NCI-H2171 (cell line): ENCODE measurements at regions not wholly inside any gene's neighbourhood (a gene's known extent, or its start where the extent isn't known, plus 50 kb on each side); places are given as distances from the start of the nearest gene placed in this dataset.

Experiments used
- DNase-seq: peaks from one replicate; lab custom pipeline; 2025; lab: John Stamatoyannopoulos, UW

- DNase-seq = no peak
Observed at GRCh38 chr12:115134298-115134697, 450.3 kb upstream of the TBX3 start.

GRCh38 chr12:115132905-115133304, 448.9 kb upstream of the TBX3 start:
- DNase-seq = no peak

GRCh38 chr12:115132145-115132544, 448.2 kb upstream of the TBX3 start:
- DNase-seq = no peak

- DNase-seq = no peak
Observed at GRCh38 chr12:115129727-115130126, 445.8 kb upstream of the TBX3 start.

DNA sequence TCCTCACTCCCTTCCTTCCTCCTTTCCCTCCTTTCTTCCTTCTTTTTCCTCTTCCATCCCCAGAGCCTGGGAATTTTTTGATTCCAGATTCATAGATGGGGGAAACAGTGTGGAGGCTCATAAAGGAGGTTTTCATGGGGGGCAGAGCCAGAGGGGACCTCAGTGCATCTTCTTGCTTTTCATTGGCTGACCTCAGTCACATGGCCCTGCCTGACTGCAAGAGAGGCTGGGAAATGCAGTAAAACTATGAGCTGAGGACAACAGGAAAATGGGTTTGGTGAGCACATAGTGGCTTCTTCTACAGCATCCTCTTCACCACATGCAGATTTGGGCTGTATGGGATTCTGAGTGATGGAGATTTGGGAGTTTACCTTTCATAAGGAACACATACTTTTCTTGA, 437.1 kb upstream of the TBX3 start:
- no peak for DNase-seq

DNA sequence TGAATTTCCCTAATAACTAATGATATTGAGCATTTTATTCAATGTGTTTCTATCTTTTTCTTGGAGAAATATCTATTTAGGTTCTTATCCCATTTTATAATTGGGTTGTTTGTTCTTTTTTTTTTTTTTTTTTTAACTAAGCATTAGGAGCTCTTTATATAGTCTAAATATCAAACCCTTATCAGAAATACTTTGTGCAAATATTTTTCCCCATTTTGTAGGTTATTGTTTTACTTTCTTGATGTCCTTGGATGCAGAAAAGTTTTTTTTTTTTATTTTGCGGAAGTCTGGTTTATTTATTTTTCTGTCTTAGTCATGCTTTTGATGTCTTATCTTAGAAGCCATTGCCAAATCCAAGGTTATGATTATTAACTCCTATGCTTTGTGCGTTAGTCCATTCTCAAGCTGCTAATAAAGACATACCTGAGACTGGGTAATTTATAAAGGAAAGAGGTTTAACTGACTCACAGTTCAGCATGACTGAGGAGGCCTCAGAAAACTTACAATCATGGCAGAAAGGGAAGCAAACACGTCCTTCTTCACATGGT, 434.3 kb upstream of the TBX3 start:
- DNase-seq = no peak

DNA sequence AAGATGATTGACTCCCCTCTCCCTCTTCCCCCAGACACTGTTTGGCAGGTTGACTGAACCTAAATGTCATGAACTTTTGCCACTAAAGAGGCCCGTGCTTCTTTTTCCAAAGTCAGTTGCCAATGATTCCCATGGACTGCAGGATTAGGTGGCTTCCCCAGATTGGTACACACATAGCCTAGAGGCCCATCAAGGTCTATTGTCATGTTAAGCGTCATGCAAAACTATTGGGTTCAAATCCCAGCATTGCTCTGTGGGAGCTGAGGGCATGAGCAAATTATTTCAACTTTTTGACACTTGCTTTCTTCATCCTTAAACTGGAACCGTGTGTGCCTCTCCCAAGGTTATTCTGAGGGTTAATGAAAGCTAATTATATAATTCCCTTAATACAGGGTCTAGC, 430.2 kb upstream of the TBX3 start:
- no peak for DNase-seq

DNA sequence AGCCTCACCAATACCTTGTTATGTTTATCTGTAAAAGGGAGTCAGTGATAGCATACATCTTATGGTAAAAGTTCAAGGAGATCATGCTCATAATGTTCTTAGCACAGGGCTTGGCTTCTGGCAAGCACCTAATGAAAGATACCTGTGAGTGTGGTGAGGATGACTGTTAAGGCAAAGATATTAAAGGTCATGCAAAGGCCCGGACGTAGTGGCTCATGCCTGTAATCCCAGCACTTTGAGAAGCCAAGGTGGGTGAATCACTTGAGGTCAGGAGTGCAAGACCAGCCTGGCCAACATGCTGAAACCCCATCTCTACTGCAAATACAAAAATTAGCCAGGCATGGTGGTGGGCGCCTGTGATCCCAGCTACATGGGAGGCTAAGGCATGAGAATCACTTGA, 425.9 kb upstream of the TBX3 start:
- no peak for DNase-seq

DNA sequence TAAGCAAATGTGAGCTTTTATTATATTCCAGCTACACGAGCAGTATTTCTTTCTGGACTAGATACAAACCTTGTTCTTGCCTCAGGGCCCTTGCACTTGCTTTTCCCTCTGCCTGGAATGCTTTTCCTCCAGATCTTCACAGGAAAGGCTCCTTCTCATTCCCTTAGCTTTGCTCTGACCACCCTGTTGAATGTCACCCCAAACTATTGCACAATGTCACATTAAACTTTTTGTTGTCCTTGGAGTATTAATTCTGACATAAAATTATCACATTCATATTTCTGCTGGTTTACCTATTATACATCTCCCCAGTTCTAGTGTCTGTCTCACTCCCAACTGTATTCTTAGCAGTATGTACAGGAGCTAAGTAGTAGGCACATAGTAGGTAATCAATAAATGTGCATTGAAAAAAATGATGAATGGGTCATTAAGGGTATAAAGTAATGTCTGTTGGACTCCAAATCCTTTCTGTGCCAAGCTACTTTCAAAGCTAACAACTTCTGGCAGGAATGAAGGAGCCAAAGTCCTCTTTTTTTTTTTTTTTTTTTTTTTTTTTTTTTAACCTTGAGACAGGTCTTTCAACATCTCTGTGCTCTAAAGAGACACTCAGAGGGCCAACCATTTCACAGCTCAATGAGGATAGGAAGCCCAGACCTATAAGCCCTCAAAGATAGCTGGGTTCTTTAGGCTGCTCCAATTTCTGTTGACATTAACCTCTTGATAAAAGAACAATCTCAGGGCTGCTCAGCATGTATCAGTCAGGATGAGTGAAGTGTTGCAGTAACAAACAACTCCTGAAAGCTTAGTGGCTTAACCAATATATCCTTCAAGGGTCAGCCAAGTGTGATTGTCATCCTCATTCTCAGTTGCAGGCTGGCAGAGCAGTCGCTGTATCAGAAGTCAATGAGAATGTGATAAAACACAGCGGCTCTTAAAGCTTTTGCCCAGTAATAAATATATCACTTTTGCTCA, 424.4 kb upstream of the TBX3 start:
- no peak for DNase-seq

DNA sequence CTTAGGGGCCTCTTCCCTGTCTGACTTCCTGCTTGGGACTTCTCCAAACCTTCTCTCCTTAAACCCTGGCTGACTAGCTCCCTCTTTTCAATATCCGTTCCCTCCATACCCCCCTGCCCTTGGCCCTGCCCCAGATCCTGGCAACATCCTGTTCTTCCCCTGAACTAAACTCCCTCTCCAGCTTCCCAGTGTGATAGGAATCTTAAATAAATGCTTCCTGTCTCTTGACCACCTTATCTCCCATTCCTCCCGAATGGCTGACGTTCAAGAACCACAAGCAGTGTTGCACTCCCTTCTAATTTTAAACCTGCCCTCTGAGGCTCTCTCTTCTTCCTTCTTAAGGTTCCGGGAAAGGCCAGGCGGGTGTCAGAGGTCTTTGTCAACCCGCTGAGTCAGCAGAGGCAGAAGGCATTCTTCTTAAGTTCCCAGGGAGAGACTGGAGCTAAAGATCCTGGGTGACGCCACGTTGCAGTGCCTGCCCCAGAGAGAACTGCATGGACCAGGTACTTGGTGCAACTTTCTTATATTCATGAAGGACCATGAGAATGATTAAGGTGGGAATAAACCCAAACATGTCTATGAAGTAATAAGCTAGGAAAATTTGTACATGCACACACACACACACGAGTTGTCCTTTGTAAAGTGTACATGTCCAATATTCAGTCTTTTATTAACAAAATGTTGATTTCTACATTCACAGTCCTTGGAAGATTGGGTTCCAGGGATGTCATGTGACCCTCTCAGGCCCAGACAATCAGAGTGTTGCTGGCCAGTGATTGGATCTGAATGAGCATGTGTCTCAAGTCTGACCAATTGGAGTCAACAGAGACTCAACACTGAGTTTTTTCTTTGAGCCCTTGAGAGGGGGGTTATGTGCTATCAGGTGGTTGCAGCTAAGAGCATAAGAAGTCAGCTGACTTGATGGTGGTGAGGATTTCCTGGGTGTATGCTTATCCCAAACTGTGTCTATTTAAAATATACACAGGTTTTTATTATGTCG, 420.2 kb upstream of the TBX3 start:
- no peak for DNase-seq

DNA sequence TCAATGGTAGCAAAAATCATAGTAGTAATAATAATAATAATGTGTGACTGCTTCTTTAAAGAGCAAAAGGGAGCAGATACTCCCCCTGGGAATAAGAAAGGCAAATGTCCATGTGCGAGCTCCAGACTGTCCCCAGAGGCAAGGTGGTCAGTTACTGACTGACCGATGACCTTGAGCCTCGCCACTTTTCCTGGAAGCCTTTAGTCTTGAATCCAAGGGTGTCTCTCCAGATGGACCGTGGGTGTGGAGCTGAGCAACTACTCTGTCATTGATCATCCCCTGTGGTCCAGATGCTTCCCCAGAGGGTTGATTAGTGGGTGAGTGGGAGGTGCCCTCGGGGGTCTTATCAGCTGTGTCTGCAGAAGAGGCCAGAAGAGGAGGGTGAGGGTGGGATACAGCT, 418.5 kb upstream of the TBX3 start:
- DNase-seq = no peak

DNA sequence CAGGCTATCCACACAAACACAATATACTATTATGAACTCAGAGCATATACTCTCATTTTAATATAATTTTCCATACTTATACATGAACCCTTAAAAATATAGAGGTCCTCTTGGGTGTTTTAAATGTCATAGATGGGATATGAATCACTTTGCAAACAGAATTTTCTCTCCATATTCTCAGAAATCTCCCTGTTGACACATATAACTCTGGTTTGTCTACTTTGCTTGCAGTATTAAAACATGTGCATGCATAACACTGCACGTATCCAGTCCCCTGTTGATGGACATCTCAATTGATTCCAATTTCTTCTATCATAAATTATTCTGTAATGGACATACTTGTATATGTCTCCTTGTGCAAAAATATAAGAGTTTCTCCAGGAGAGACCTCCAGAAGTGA, 417.5 kb upstream of the TBX3 start:
- no peak for DNase-seq

DNA sequence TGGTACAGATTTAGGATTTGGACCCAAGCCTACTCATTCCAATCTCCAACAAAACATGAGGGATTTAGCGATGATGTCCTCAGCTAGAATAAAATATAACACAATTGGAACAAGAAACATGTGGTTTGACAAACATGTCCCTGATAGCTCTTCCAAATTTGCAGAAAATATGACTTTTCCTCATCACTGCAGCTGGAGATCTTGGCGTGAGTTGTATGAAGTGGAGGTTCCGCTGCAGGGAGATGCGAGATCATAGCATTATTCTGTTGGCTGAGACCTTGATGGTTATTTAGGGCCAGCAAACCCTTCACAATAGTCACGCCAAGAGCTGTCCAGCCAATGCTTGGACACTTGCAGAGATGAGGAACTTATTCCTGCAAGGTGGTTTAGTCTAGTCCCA, 413.4 kb upstream of the TBX3 start:
- no peak for DNase-seq

GRCh38 chr12:115096588-115097397, 412.8 kb upstream of the TBX3 start:
- DNase-seq = no peak

GRCh38 chr12:115095073-115095748, 411.2 kb upstream of the TBX3 start:
- no peak for DNase-seq

GRCh38 chr12:115094163-115094816, 410.3 kb upstream of the TBX3 start:
- DNase-seq = no peak

GRCh38 chr12:115093261-115093660, 409.3 kb upstream of the TBX3 start:
- no peak for DNase-seq

DNA sequence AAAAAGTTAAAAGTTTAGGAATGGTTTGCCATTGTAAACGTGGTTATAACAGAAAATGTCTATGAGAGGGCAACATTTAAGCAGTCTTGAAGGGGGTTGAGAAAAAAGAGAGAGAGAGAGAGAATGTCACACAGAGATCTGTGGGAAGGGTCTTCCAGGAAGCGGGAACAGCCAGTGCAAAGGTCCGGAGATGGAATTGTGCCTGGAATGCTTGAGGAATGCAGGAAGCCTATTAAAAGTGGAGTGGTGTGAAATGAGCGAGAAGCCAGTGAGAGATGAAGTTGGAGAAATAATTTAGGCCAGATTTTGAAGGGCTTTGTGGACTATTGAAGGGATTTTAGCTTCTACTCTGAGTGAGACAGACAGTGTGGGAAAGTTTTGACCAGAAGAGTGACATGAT, 406.8 kb upstream of the TBX3 start:
- DNase-seq = no peak

GRCh38 chr12:115088995-115089841, 405.2 kb upstream of the TBX3 start:
- DNase-seq = no peak
